Body of pancreas (tissue), 4 donors: ENCODE measurements at regions not wholly inside any gene's neighbourhood (a gene's known extent, or its start where the extent isn't known, plus 50 kb on each side); places are given as distances from the start of the nearest gene placed in this dataset.

ENCODE experiments used
- POLR2A ChIP-seq, 3 donors: fragments of 450-650 bp; IDR thresholded peaks; one replicate each; pipeline ENCODE4 v1.6.1; 2016; ENCODE audit warnings: antibody characterized with exemption in 3 of 3, mild to moderate bottlenecking in 2 of 3
- TF ChIP-seq, protein P1 (sequence below), 7 experiments: fragments of 450-650 bp in 4 of 7; fragments of 200-600 bp in 3 of 7; sonication (generic) in 3 of 7; IDR thresholded peaks; one replicate each; pipeline ENCODE4 v1.5.1; 2016 to 2019; ENCODE audit warnings: antibody characterized with exemption in 7 of 7

DNA sequence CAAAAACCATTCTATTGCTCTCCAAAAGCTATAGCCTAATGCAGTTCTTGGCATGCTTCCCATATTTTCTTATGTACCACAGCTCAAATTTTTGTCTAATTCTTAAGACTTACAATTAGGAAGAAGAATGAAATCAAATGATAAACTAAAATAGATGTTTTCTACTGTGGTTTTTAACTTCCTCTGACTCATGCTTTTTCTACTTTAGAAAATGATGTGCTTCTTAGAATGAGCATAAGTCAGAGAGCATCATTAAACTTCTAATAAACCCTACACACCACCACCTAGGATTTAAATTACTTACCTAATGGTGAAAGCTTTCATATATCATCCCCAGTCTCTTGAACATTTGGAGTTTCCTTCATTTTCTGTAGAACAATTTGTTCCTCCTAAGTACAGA is 217.0 kb upstream of the NDST3 start:
- TF ChIP-seq, protein P1, sequence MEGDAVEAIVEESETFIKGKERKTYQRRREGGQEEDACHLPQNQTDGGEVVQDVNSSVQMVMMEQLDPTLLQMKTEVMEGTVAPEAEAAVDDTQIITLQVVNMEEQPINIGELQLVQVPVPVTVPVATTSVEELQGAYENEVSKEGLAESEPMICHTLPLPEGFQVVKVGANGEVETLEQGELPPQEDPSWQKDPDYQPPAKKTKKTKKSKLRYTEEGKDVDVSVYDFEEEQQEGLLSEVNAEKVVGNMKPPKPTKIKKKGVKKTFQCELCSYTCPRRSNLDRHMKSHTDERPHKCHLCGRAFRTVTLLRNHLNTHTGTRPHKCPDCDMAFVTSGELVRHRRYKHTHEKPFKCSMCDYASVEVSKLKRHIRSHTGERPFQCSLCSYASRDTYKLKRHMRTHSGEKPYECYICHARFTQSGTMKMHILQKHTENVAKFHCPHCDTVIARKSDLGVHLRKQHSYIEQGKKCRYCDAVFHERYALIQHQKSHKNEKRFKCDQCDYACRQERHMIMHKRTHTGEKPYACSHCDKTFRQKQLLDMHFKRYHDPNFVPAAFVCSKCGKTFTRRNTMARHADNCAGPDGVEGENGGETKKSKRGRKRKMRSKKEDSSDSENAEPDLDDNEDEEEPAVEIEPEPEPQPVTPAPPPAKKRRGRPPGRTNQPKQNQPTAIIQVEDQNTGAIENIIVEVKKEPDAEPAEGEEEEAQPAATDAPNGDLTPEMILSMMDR (IDR thresholded peaks at IDR 0.05), result no peak
- TF ChIP-seq POLR2A (IDR thresholded peaks at IDR 0.05), result no peak
